ENCODE measurements at regions not wholly inside any gene's neighbourhood (a gene's known extent, or its start where the extent isn't known, plus 50 kb on each side); places are given as distances from the start of the nearest gene placed in this dataset.

GRCh38 chr2:60044484-60044883, 509.0 kb downstream of the BCL11A start:
- TF ChIP-seq CTCF (IDR thresholded peaks at IDR 0.05) (no peak), EP300 (IDR thresholded peaks at IDR 0.05) (no peak), POLR2A (IDR thresholded peaks at IDR 0.05) (no peak)
- WGBS, 3 donors, result 84 to 98% (median 87%) methylated on average over 1 of the region's 1 CpG

GRCh38 chr2:60042023-60042422, 511.4 kb downstream of the BCL11A start:
- H3K27me3 ChIP-seq, result no peaks in the 10 kb centered on the region
- no peaks in the 10 kb centered on the region for H3K36me3 ChIP-seq
- no peaks in the 10 kb centered on the region for H3K9me3 ChIP-seq
- no peak overlapping the region for H3K4me3 ChIP-seq
- DNase-seq, result no peak
- 71 to 76% (median 71%) methylated on average over 3 of the region's 3 CpGs for WGBS, 3 donors
- no peak overlapping the region for H3K27ac ChIP-seq
- intact Hi-C loops (cut with DNase I), result no loop called here
- H3K4me1 ChIP-seq (ENCODE audit: insufficient read depth), result no peaks in the 10 kb centered on the region
- no peak for TF ChIP-seq CTCF (IDR thresholded peaks at IDR 0.05)
- TF ChIP-seq POLR2A (IDR thresholded peaks at IDR 0.05), result no peak

More at GRCh38 chr2:60044484-60044883, 509.0 kb downstream of the BCL11A start:
- H3K36me3 ChIP-seq, result no peaks in the 10 kb centered on the region
- no peaks in the 10 kb centered on the region for H3K27me3 ChIP-seq
- H3K9me3 ChIP-seq, result no peaks in the 10 kb centered on the region
- no peak overlapping the region for H3K4me3 ChIP-seq
- intact Hi-C loops (cut with DNase I), result no loop called here
- H3K4me1 ChIP-seq (ENCODE audit: insufficient read depth), result no peaks in the 10 kb centered on the region
- no peak overlapping the region for H3K27ac ChIP-seq
- DNase-seq, result no peak

GRCh38 chr2:60033325-60033724, 520.1 kb downstream of the BCL11A start:
- H3K27ac ChIP-seq, result no peak overlapping the region
- DNase-seq, result no peak
- intact Hi-C loops (cut with DNase I), result no loop called here
- no peaks in the 10 kb centered on the region for H3K27me3 ChIP-seq
- H3K36me3 ChIP-seq, result no peaks in the 10 kb centered on the region
- 74 to 81% (median 80%) methylated on average over 4 of the region's 4 CpGs for WGBS, 3 donors
- H3K4me1 ChIP-seq (ENCODE audit: insufficient read depth), result no peaks in the 10 kb centered on the region
- no peak overlapping the region for H3K4me3 ChIP-seq
- no peak for TF ChIP-seq POLR2A (IDR thresholded peaks at IDR 0.05)
- no peak for TF ChIP-seq EP300 (IDR thresholded peaks at IDR 0.05)
- no peak for TF ChIP-seq CTCF (IDR thresholded peaks at IDR 0.05)
- no peaks in the 10 kb centered on the region for H3K9me3 ChIP-seq

GRCh38 chr2:60029566-60029883, 523.9 kb downstream of the BCL11A start:
- intact Hi-C loops (cut with DNase I), result no loop called here
- no peaks in the 10 kb centered on the region for H3K36me3 ChIP-seq
- H3K4me1 ChIP-seq (ENCODE audit: insufficient read depth), result no peaks in the 10 kb centered on the region
- H3K27me3 ChIP-seq, result no peaks in the 10 kb centered on the region
- no peak for DNase-seq
- H3K27ac ChIP-seq, result no peak overlapping the region
- no peak overlapping the region for H3K4me3 ChIP-seq
- no peaks in the 10 kb centered on the region for H3K9me3 ChIP-seq
- no peak for TF ChIP-seq CTCF (IDR thresholded peaks at IDR 0.05)
- TF ChIP-seq POLR2A (IDR thresholded peaks at IDR 0.05), result no peak
- no peak for TF ChIP-seq EP300 (IDR thresholded peaks at IDR 0.05)
- WGBS, 3 donors, result 46 to 76% (median 74%) methylated on average over 1 of the region's 1 CpG
